ACC112 (cell line): ENCODE measurements at regions not wholly inside any gene's neighbourhood (a gene's known extent, or its start where the extent isn't known, plus 50 kb on each side); places are given as distances from the start of the nearest gene placed in this dataset.
"Not testable (repeated sequence)": the region's sequence is repeated elsewhere in the genome, so short reads cannot be mapped to it uniquely, and the experiment has no call there.

ENCODE experiments used
- H2AFZ ChIP-seq: fragments of 200-600 bp; sonication (generic); one replicate; pipeline ENCODE4 v1.6.0; 2017; ENCODE audit warnings: antibody characterized with exemption, low read length; ENCODE audit not compliant: unreplicated experiment
- H3K27ac ChIP-seq: fragments of 200-600 bp; sonication (generic); 2 replicates; pipeline ENCODE4 v1.5.1; 2014; ENCODE audit warnings: low read depth, mild to moderate bottlenecking, antibody characterized with exemption, low read length, moderate library complexity
- H3K27me3 ChIP-seq: fragments of 200-600 bp; sonication (generic); 2 replicates; pipeline ENCODE4 v1.6.1; 2014; ENCODE audit warnings: mild to moderate bottlenecking, antibody characterized with exemption, low read length, moderate library complexity, mixed read lengths; ENCODE audit not compliant: insufficient read depth
- H3K36me3 ChIP-seq: fragments of 200-600 bp; sonication (generic); 2 replicates; pipeline ENCODE4 v1.6.1; 2016; ENCODE audit warnings: mild to moderate bottlenecking, antibody characterized with exemption, low read length, moderate library complexity, mixed read lengths; ENCODE audit not compliant: insufficient read depth
- H3K4me1 ChIP-seq: fragments of 200-600 bp; sonication (generic); one replicate; pipeline ENCODE4 v1.6.1; 2016; ENCODE audit warnings: low read length, mixed read lengths; ENCODE audit not compliant: insufficient read depth, unreplicated experiment, control insufficient read depth
- H3K4me3 ChIP-seq: fragments of 200-600 bp; sonication (generic); 2 replicates; pipeline ENCODE4 v1.5.1; 2014; ENCODE audit warnings: mild to moderate bottlenecking, low read depth, low read length
- H3K79me2 ChIP-seq: fragments of 200-600 bp; sonication (generic); one replicate; pipeline ENCODE4 v1.6.0; 2016; ENCODE audit warnings: low read length; ENCODE audit not compliant: control insufficient read depth, unreplicated experiment, insufficient read depth

DNA sequence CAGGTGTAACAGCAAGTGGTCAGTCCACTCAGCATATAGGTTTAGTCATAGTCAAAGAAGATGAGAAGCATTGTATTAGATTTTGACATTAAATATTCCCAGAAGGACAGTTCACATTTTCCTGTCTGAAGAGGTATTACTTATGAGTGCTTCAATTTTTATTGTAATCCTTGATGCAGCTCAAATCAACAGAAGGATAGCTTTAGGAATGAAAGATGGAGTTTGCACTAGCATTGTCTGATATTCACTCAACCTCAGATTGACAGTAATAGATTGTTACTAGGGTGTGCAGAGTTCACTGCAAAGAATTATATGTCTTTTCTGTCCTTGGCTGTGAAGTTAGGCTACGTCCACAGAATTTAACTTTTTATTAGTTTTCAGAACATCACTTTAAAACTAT lies 764.3 kb upstream of the AADAT start:
- Histone ChIP-seq H3K27ac (no peak overlapping the region), H2AFZ (no peak overlapping the region), H3K4me1 (no peaks in the 10 kb centered on the region), H3K4me3 (no peak overlapping the region), H3K36me3 (no peaks in the 10 kb centered on the region), H3K79me2 (no peaks in the 10 kb centered on the region), H3K27me3 (no peaks in the 10 kb centered on the region)

DNA sequence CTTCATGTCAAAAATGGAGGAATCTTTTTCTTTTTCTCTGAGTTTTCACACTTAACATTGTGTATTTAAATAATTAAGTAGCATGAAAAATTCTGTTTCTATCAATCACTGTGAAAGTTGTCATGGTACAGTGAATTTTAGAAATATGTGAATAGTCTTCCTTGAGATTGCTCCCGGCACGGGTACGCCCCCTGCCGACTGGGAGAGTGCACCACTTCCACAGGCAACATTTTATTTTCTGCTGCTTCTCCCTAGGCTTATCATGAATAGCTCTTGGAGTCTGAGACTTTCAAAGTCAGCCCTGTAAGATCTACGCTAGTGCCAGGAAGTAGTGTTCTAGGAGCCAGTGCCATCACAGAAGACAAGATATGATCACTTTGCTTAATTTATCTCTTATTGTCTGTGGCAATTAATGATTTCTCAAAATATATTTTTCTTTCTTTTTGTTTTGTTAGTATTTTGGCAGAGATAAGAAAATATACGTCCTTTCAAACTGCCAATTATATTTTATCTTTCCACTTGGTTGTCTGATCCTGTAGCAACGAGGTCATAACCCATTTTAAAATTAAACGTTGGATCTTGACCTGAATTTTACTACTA lies 763.8 kb upstream of the AADAT start:
- no peaks in the 10 kb centered on the region for H3K27me3 ChIP-seq
- H3K4me3 ChIP-seq, result no peak overlapping the region
- H3K79me2 ChIP-seq, result no peaks in the 10 kb centered on the region
- no peak overlapping the region for H3K27ac ChIP-seq
- no peak overlapping the region for H2AFZ ChIP-seq
- H3K4me1 ChIP-seq, result no peaks in the 10 kb centered on the region
- H3K36me3 ChIP-seq, result no peaks in the 10 kb centered on the region

- H3K27ac ChIP-seq, result no peak overlapping the region
- H3K4me1 ChIP-seq, result no peaks in the 10 kb centered on the region
- no peaks in the 10 kb centered on the region for H3K79me2 ChIP-seq
- H3K27me3 ChIP-seq, result no peaks in the 10 kb centered on the region
- no peak overlapping the region for H3K4me3 ChIP-seq
- H3K36me3 ChIP-seq, result no peaks in the 10 kb centered on the region
- no peak overlapping the region for H2AFZ ChIP-seq
Measured at GRCh38 chr4:170849969-170850368, 760.2 kb upstream of the AADAT start.

GRCh38 chr4:170827562-170828274 lies 738.0 kb upstream of the AADAT start:
- H3K27me3 ChIP-seq, result no peaks in the 10 kb centered on the region
- H3K27ac ChIP-seq, result no peak overlapping the region
- no peaks in the 10 kb centered on the region for H3K36me3 ChIP-seq
- no peaks in the 10 kb centered on the region for H3K4me1 ChIP-seq
- no peaks in the 10 kb centered on the region for H3K79me2 ChIP-seq
- no peak overlapping the region for H3K4me3 ChIP-seq
- H2AFZ ChIP-seq, result no peak overlapping the region

- no peaks in the 10 kb centered on the region for H3K27me3 ChIP-seq
- no peak overlapping the region for H3K4me3 ChIP-seq
- H2AFZ ChIP-seq, result no peak overlapping the region
- no peaks in the 10 kb centered on the region for H3K36me3 ChIP-seq
- no peaks in the 10 kb centered on the region for H3K4me1 ChIP-seq
- no peaks in the 10 kb centered on the region for H3K79me2 ChIP-seq
- H3K27ac ChIP-seq, result no peak overlapping the region
Measured at GRCh38 chr4:170818786-170819185, 729.0 kb upstream of the AADAT start.

DNA sequence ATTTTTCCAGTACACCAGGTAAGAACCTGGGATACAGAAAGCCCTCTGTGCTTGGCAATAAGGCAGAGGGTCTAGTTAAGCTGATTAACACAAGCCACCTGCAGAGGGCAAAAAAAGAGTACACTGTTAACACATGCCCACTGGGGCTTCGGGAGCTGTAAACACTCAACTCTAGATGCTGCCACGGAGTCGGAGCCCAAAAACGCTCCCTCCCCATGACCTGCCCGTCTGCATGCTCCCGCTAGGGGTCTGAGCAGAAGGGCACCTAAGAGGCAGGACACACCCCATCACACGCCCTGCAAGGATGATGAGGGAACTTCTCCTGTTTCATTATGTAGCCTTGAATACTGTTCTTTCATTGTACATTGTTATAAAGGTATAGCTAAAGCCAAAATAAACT lies 715.6 kb upstream of the AADAT start:
- Histone ChIP-seq H2AFZ (no peak overlapping the region), H3K4me1 (no peaks in the 10 kb centered on the region), H3K27ac (no peak overlapping the region)

DNA sequence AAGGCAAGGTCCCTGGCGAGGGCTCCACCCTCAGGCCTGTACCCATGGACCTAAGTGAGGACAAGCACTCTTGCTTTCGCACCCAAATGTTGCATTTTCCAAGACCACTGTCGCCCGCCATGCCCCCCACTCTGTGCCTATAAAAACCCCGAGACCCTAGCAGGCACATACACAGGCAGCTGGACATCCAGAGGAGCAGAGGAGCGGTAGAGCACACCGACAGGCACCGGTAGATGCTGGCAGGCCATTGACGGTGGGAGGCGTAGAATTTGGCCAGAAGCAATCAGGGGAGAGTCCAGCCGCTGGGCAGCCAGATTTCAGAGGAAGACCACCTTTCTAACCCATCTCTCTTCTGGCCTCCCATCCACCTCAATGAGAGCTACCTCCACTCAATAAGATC lies 715.2 kb upstream of the AADAT start:
- H3K36me3 ChIP-seq, result no peaks in the 10 kb centered on the region
- H3K4me3 ChIP-seq, result no peak overlapping the region
- no peaks in the 10 kb centered on the region for H3K27me3 ChIP-seq
- H3K79me2 ChIP-seq, result no peaks in the 10 kb centered on the region
- H3K27ac ChIP-seq, result no peak overlapping the region
- H2AFZ ChIP-seq, result no peak overlapping the region
- no peaks in the 10 kb centered on the region for H3K4me1 ChIP-seq

More for the DNA sequence above, 715.6 kb upstream of the AADAT start:
- no peak overlapping the region for H3K4me3 ChIP-seq
- no peaks in the 10 kb centered on the region for H3K27me3 ChIP-seq
- no peaks in the 10 kb centered on the region for H3K36me3 ChIP-seq
- H3K79me2 ChIP-seq, result no peaks in the 10 kb centered on the region

GRCh38 chr4:170803492-170803891 lies 713.7 kb upstream of the AADAT start:
- Histone ChIP-seq H2AFZ (no peak overlapping the region), H3K36me3 (no peaks in the 10 kb centered on the region), H3K4me3 (no peak overlapping the region), H3K79me2 (no peaks in the 10 kb centered on the region), H3K4me1 (no peaks in the 10 kb centered on the region), H3K27me3 (no peaks in the 10 kb centered on the region), H3K27ac (no peak overlapping the region)

- H3K27me3 ChIP-seq, result no peaks in the 10 kb centered on the region
- H3K79me2 ChIP-seq, result no peaks in the 10 kb centered on the region
- H3K27ac ChIP-seq, result no peak overlapping the region
- no peak overlapping the region for H2AFZ ChIP-seq
- no peaks in the 10 kb centered on the region for H3K36me3 ChIP-seq
- no peak overlapping the region for H3K4me3 ChIP-seq
- H3K4me1 ChIP-seq, result no peaks in the 10 kb centered on the region
Measured at GRCh38 chr4:170801771-170802170, 712.0 kb upstream of the AADAT start.

DNA sequence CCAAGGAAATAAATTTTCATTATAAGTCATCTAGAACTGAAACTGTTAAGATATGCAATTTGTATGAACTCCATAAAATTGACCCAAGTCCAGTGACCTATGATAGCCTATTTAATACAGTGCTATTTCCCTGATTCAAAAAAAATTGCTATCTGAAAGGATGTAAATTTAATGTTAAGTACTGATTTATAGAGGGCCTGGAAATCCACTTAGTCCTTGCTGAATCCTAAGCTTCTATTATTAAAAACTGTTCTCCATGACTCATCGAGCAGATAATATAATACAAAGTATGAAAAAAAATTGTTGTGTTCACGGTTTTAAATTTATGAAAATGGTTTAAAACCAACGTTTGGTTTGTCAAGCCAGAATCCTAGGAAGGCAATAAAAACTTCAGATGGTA lies 704.8 kb upstream of the AADAT start:
- Histone ChIP-seq H3K36me3 (no peaks in the 10 kb centered on the region), H3K4me1 (no peaks in the 10 kb centered on the region), H3K79me2 (no peaks in the 10 kb centered on the region), H3K4me3 (no peak overlapping the region), H3K27me3 (no peaks in the 10 kb centered on the region), H2AFZ (no peak overlapping the region), H3K27ac (no peak overlapping the region)

- not testable (repeated sequence) for H3K27ac ChIP-seq, H3K27me3 ChIP-seq, H3K79me2 ChIP-seq, H3K4me3 ChIP-seq, H3K36me3 ChIP-seq, H3K4me1 ChIP-seq, H2AFZ ChIP-seq
Measured at GRCh38 chr4:170788540-170789051, 698.8 kb upstream of the AADAT start.
